GM18505 (cell line): ENCODE measurements at regions not wholly inside any gene's neighbourhood (a gene's known extent, or its start where the extent isn't known, plus 50 kb on each side); places are given as distances from the start of the nearest gene placed in this dataset.

Experiments used
- ATAC-seq: cut with Tn5 transposase; IDR thresholded peaks from one replicate; pipeline ENCODE4 v1.9.1; 2021; ENCODE audit not compliant: unreplicated experiment
- POLR2A ChIP-seq: IDR thresholded peaks from 4 replicates; pipeline ENCODE4 v1.6.1; 2011; ENCODE audit warnings: borderline replicate concordance; ENCODE audit not compliant: insufficient read depth, insufficient read length; ENCODE audit errors: extremely low read depth

DNA sequence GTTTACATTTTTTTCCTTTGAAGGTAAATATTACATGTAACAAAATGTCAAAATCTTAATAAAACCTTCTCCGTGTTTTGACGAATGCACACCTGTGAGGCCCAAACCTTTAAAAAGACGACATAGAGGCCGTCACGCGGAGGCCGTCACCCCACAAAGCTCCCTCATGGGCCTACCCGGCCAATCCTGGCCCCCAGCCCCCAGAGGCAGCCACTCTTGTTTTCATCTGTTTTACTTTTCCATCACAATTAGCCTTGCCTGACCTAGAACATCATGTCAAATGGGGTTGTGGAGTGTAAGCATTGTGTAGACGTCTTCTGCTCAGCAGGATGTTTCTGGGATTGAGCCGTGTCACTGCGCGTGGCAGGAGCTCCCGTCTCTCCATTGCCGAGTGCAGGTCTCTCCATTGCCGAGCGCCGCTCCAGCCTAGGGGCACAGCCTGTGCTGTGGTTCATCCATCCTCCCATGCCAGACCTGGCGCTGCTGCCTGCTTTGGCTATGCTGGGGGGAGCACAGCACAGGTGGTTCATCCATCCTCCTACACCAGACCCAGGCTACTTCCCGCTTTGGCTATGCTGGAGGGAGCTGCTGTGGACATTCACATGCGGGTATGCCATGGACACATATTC is 52.2 kb upstream of the IRX4 start:
- no peak for ATAC-seq
- no peak for TF ChIP-seq POLR2A

DNA sequence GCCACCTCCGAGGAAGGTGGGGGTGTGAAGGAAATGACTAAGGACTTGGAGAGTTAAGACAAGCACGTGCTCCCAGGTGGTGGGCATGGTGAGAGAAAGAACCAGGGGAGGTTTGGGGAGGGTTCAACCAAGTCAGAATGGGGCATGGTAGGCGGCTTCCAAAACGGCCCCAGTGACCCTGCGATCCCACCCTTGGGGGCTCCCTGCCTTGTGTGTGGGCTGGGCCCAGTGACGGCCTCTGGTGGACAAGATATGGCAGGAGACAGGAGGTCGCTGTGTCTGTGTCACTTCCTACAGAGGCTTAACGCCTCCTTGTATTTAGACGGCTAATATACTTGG is 51.3 kb upstream of the IRX4 start:
- no peak for TF ChIP-seq POLR2A
- ATAC-seq: no peak

DNA sequence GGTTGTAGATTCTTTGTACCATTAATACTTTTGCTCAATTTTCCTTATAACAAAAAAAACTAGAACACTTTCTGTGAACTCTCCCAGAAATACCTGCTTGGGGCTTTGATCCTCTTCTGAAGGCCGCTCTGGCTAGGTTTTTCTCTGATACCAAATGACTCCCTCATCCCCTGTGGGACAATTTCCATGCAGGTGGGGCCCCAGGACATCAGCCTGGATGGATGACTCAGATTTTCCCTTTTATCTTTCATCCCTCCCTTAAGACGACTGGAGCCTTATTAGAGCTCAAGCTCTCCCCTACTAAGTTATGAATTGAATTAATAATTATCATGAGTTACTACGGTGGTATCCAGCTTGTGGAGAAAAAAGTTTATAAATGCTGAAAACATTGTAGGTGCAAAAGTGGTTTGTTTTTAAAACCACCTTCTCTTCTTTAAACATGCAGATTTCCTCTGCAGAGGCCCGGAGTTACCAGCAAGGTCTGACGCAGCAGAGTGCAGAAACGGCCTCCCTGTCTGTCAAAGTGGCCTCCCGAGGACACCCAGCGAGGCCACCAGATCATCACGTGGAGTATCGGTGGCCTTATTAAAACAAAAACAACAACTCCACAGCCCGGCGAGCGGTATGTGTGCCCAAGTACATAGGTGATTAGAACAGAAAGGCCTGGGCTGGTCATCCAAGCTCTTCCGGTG is 50.8 kb upstream of the IRX4 start:
- TF ChIP-seq POLR2A: no peak
- no peak for ATAC-seq
